PC-9 (cell line): ENCODE measurements at regions not wholly inside any gene's neighbourhood (a gene's known extent, or its start where the extent isn't known, plus 50 kb on each side); places are given as distances from the start of the nearest gene placed in this dataset.

ENCODE experiments used
- BruUV-seq: library from RNA; stranded (reverse); fragments of 400-500 nt; replicated peaks from 2 replicates; lab custom pipeline; 2021; lab: Mats Ljungman, UMichigan
- CTCF ChIA-PET: fragments of 300-600 bp; sonication (Branson Sonifier 250); formaldehyde crosslinking; loops from one replicate; lab custom pipeline; 2022; ENCODE audit warnings: antibody characterized with exemption; lab: Charles Lee
- POLR2A ChIA-PET: fragments of 300-600 bp; sonication (Branson Sonifier 250); formaldehyde crosslinking; loops from one replicate; lab custom pipeline; 2022; ENCODE audit warnings: antibody characterized with exemption; ENCODE audit not compliant: unreplicated experiment; lab: Charles Lee
- DNase-seq, 2 experiments: peaks; one replicate each; pipeline versions ENCODE4 v3.0.0 to v3.0.0-alpha.2; 2015 to 2022; ENCODE audit warnings: mixed read lengths in 1 of 2
- H2AFZ ChIP-seq: fragments of 200-600 bp; sonication (generic); 2 replicates; pipeline ENCODE4 v1.8.1; 2017; ENCODE audit warnings: antibody characterized with exemption
- H3F3A ChIP-seq: fragments of 200-600 bp; sonication (generic); 2 replicates; pipeline ENCODE4 v1.8.1; 2017; ENCODE audit warnings: antibody characterized with exemption, mild to moderate bottlenecking, low read depth; ENCODE audit not compliant: insufficient read depth
- H3K27ac ChIP-seq: fragments of 200-600 bp; sonication (generic); 2 replicates; pipeline ENCODE4 v1.6.1; 2016; ENCODE audit warnings: mixed run types
- H3K27me3 ChIP-seq: fragments of 200-600 bp; sonication (generic); 2 replicates; pipeline ENCODE4 v1.6.1; 2016; ENCODE audit warnings: low read depth, mixed run types; ENCODE audit not compliant: insufficient read depth
- H3K36me3 ChIP-seq: fragments of 200-600 bp; sonication (generic); 2 replicates; pipeline ENCODE4 v1.6.1; 2016; ENCODE audit warnings: low read depth, mixed run types
- H3K4me1 ChIP-seq: fragments of 200-600 bp; sonication (generic); replicated peaks from 2 replicates; pipeline ENCODE4 v1.6.1; 2016; ENCODE audit warnings: mixed run types; ENCODE audit not compliant: insufficient read depth
- H3K4me2 ChIP-seq: fragments of 200-600 bp; sonication (generic); 2 replicates; pipeline ENCODE4 v1.6.1; 2017; ENCODE audit warnings: mixed run types
- H3K4me3 ChIP-seq: fragments of 200-600 bp; sonication (generic); 2 replicates; pipeline ENCODE4 v1.6.1; 2016; ENCODE audit warnings: mixed run types
- H3K79me2 ChIP-seq: fragments of 200-600 bp; sonication (generic); 2 replicates; pipeline ENCODE4 v1.6.1; 2017; ENCODE audit warnings: low read depth, mixed run types
- H3K9me2 ChIP-seq: fragments of 200-600 bp; sonication (generic); 2 replicates; pipeline ENCODE4 v1.8.1; 2017; ENCODE audit warnings: mild to moderate bottlenecking; ENCODE audit not compliant: insufficient read depth
- H3K9me3 ChIP-seq: fragments of 200-600 bp; sonication (generic); 2 replicates; pipeline ENCODE4 v1.8.1; 2016; ENCODE audit warnings: low read depth; ENCODE audit not compliant: insufficient read depth
- H4K20me1 ChIP-seq: fragments of 200-600 bp; sonication (generic); 2 replicates; pipeline ENCODE4 v1.8.1; 2017; ENCODE audit not compliant: insufficient read depth
- CTCF ChIP-seq: fragments of 200-600 bp; sonication (generic); conservative IDR thresholded peaks from 2 replicates; pipeline ENCODE4 v1.6.1; 2017; ENCODE audit warnings: mixed run types, antibody characterized with exemption, mild to moderate bottlenecking, moderate library complexity
- EZH2 ChIP-seq: fragments of 200-600 bp; sonication (generic); IDR thresholded peaks from 2 replicates; pipeline ENCODE4 v1.8.0; 2017; ENCODE audit warnings: antibody characterized with exemption, low read depth
- intact Hi-C: fragments of 100-400 bp; cut with micrococcal nuclease; formaldehyde crosslinking; loops from one replicate; pipeline ENCODE4 v1.10.0; 2022; ENCODE audit not compliant: unreplicated experiment

GRCh38 chr4:181877329-181877848 is 365.8 kb upstream of the TENM3 start:
- no TSS peak for BruUV-seq
- no peaks in the 10 kb centered on the region for H3K9me3 ChIP-seq
- H4K20me1 ChIP-seq: no peaks in the 10 kb centered on the region
- CTCF ChIA-PET: no interaction called here
- intact Hi-C loops: no loop called here
- TF ChIP-seq CTCF: no peak
- TF ChIP-seq EZH2: no peak
- H3K4me1 ChIP-seq: no peaks in the 10 kb centered on the region
- no peaks in the 10 kb centered on the region for H3K9me2 ChIP-seq
- no peaks in the 10 kb centered on the region for H3K79me2 ChIP-seq
- no peak overlapping the region for H3K4me2 ChIP-seq
- DNase-seq: no peak
- POLR2A ChIA-PET: no interaction called here
- no peaks in the 10 kb centered on the region for H3K36me3 ChIP-seq
- H3K27me3 ChIP-seq: no peaks in the 10 kb centered on the region
- no peaks in the 10 kb centered on the region for H3F3A ChIP-seq
- no peak overlapping the region for H3K4me3 ChIP-seq
- H2AFZ ChIP-seq: no peak overlapping the region
- H3K27ac ChIP-seq: no peak overlapping the region

GRCh38 chr4:181890031-181890430 is 353.2 kb upstream of the TENM3 start:
- Histone ChIP-seq H2AFZ (no peak overlapping the region), H3F3A (no peaks in the 10 kb centered on the region), H3K4me3 (no peak overlapping the region), H3K4me1 (no peaks in the 10 kb centered on the region), H3K79me2 (no peaks in the 10 kb centered on the region), H3K27ac (no peak overlapping the region), H3K36me3 (no peaks in the 10 kb centered on the region), H3K9me3 (no peaks in the 10 kb centered on the region), H3K4me2 (no peak overlapping the region), H3K9me2 (no peaks in the 10 kb centered on the region), H3K27me3 (peaks cover 6% of the 10 kb centered on the region; the same call in 1 of the 2 replicates), H4K20me1 (no peaks in the 10 kb centered on the region)
- DNase-seq: no peak
- TF ChIP-seq EZH2: no peak
- TF ChIP-seq CTCF: no peak
- BruUV-seq: no TSS peak
- POLR2A ChIA-PET: no interaction called here
- intact Hi-C loops: no loop called here
- CTCF ChIA-PET: no interaction called here

- no peaks in the 10 kb centered on the region for H3K9me2 ChIP-seq
- H3K4me2 ChIP-seq: no peak overlapping the region
- TF ChIP-seq CTCF: no peak
- TF ChIP-seq EZH2: no peak
- no peak overlapping the region for H2AFZ ChIP-seq
- H3K27me3 ChIP-seq: peaks cover 6% of the 10 kb centered on the region; the same call in 1 of the 2 replicates
- BruUV-seq: no TSS peak
- H3K4me3 ChIP-seq: no peak overlapping the region
- intact Hi-C loops: no loop called here
- no peaks in the 10 kb centered on the region for H3K9me3 ChIP-seq
- no peak overlapping the region for H3K27ac ChIP-seq
- no peaks in the 10 kb centered on the region for H3K4me1 ChIP-seq
- H3K36me3 ChIP-seq: no peaks in the 10 kb centered on the region
- no peak for DNase-seq
- no peaks in the 10 kb centered on the region for H3K79me2 ChIP-seq
- no peaks in the 10 kb centered on the region for H4K20me1 ChIP-seq
- CTCF ChIA-PET: no interaction called here
- POLR2A ChIA-PET: no interaction called here
- no peaks in the 10 kb centered on the region for H3F3A ChIP-seq
These were observed 352.3 kb upstream of the TENM3 start for GRCh38 chr4:181890911-181891310.
